Stimulated activated CD8-positive, alpha-beta memory T cell treated with anti-CD3 and anti-CD28 coated beads, Interleukin-7, amount 100 ng/mL, for 4 hours (primary cell): ENCODE measurements at regions not wholly inside any gene's neighbourhood (a gene's known extent, or its start where the extent isn't known, plus 50 kb on each side); places are given as distances from the start of the nearest gene placed in this dataset.

Experiments
- DNase-seq, 2 donors: peaks; one replicate each; pipeline ENCODE4 v3.0.0-alpha.2; 2020; ENCODE audit warnings: low read depth in 2 of 2

DNA sequence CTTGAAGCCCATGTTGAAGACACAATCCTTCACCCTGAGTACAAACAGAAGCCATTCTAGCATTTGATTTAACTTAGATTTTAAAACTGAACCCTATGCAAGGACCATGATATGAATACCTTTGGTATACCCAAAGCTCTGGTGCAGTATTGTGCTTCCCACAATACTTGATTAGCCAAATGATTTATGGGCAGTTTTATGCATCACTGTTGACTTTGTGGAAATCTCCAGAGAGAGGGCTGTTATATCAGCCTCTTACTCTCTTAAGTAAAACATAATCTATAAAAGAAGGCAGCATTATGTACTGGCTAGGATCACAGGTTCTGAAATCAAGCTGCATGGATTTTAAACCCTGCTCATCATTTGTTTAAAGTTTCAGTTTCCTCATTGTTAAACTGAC lies 762.8 kb downstream of the EFNA5 start:
- DNase-seq, result no peak

- no peak for DNase-seq
These were observed 764.5 kb downstream of the EFNA5 start for GRCh38 chr5:106906199-106906598.

GRCh38 chr5:106894964-106895363 lies 775.8 kb downstream of the EFNA5 start:
- DNase-seq, result no peak

DNA sequence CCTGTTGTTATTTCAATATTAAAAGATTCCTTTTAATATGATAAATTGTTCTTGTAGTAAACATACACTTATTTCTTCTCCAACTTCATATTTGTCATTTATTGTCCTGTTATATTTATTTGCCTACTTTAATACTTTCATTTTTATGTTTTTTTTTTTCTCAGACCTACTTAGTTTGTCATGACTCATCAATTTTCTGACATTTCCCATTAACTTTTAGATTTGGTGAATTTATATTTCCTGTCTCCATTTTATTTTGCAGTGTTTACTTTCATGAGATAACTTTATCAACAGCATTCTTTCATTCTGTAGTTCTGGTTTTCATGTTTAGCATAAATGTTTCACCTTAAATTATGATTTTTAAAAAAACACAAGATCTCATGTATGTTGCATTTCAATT lies 788.7 kb downstream of the EFNA5 start:
- DNase-seq, result no peak

- no peak for DNase-seq
These were observed 790.1 kb downstream of the EFNA5 start for GRCh38 chr5:106880656-106881055.

- DNase-seq, result no peak
These were observed 792.9 kb downstream of the EFNA5 start for GRCh38 chr5:106877881-106878280.

GRCh38 chr5:106876665-106877194 lies 794.0 kb downstream of the EFNA5 start:
- no peak for DNase-seq

DNA sequence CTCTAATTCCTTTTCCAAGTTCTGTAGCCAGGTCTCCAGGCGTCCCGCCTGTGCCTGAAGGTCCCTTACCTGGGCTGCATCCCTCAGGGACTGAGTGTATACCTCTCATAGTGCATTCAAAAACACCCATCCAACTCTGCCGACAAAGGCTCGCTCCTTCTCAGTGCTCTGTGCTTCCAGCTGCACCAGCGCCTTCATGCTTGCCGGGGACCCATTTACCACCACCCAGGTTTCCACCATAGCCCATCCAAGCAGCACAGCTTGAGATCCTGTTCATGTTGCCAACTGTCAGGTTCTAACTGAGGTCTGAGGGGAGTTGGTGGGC lies 794.5 kb downstream of the EFNA5 start:
- DNase-seq, result no peak

- no peak for DNase-seq
These were observed 795.0 kb downstream of the EFNA5 start for GRCh38 chr5:106875591-106876297.

GRCh38 chr5:106874974-106875373 lies 795.8 kb downstream of the EFNA5 start:
- DNase-seq, result no peak

DNA sequence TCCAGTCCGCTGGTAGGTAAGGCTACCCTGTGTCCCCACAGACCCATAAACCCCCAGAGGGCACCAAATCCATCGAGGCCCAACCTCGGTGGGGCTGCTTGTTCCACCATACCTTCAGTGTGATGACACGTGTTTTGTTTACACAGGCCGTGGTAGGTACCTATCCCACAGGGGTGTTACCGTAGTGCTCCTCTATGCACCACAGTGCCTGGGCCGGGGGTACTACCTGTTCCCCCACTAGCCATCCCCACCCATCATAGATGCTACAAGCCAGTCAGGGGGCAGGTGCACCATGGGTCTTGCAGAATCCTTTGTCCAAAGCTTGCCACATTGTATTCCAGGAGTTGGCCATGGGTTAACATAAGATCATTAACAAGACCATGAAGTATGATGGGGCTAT lies 796.2 kb downstream of the EFNA5 start:
- DNase-seq, result no peak

DNA sequence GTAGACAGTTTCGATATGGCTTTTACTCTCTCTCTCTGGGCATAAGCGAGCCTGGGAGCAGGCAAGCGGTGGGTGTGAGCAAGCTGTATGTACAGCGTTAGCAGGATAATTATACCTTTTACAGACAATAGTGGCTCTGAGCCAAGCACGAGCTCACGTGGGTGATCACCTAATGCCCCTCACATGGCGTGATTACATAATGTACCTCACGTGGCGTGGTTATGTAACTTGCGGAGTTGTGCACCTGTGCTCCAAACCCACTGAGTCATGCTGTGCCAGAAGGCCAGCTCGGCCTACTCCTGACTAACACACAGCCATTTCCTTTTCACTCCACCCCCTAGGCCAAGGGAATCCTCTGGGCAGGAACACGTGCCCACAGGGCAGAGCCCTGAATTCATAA lies 797.2 kb downstream of the EFNA5 start:
- no peak for DNase-seq

DNA sequence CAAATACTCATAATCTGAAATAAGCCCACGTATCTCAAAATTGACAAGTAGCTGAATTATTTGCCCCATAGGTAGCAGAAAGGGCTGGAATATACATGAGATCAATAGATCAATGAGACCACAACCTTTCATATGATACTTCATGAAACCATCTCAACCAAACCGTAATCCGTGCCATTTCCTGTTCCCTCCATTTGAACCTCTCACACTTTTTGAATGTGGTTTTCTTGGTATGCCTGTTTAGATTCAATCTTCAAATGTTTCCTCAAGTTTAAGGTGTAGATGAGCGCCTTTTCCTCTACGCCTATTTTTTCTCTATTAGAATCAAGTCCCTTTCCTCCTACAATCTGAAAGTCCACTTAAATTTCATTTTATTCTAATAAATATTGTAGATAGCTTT lies 805.5 kb downstream of the EFNA5 start:
- DNase-seq, result no peak

GRCh38 chr5:106862450-106863193 lies 808.1 kb downstream of the EFNA5 start:
- no peak for DNase-seq

DNA sequence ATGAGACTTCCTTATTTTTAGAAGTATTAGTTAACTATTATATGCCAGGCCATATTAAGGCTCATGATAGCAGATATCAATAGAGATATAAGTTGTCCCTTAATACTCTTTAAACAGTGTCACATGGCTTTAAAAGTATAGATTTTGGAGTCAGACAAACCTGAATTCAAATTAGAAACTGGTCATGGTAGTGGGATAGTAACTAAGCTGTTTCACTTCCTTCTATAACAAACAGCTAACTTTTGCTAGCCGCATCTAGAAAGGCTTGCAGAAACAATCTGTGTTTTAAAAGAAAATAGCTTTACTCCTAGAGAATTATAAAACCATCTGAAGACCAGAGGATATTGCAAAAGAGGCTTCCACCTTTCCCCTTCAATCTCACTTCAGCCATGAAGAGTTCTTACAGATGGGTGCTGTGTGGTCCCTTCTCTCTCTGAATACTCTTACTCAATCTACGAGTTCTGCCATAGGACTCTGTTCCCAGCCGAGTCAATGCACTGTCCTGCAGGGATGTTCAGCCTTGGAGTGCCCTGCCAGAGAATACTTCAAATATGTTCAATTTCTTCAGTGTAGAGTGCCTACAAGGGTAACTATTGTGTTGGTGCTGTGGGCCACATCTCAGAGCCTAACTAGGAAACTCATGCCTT lies 810.2 kb downstream of the EFNA5 start:
- DNase-seq, result no peak

DNA sequence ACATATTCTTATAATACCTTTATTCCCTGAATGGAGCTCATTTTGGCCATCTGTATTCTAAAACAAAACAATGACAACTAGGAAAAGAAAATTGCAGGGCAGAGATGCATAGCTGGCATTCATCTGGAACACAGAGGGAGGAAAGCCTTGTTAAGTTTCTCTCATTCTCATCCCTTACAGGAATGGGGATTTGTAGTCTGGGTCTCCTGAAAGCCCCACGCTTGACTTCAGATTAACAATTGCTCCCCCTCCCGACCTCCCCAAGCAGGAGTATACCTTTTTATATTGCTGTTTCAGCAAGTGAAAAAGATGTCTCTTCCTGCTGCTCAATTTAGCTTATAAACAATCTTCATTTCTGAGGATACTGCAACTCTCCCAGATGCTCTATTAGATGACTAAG lies 812.1 kb downstream of the EFNA5 start:
- no peak for DNase-seq

DNA sequence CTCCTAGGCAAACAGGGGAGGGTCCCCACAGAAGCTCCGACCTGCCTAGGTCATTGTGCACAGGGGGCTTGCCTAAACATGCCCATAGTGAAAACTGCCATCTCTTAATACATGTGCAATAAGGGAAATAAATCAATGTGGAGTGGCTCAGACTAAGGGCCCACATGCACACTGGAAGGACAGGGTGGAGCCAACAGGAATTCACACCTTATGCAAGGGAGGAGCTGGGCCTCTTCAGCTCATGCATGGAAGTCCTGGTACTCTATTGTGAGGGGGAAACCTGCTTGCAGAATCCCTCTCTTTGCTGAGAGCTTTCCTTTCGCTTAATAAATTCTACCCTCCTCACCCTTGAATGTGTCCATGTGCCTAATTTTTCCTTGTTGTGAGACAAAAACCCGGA lies 815.8 kb downstream of the EFNA5 start:
- no peak for DNase-seq

- DNase-seq, result no peak
These were observed 816.5 kb downstream of the EFNA5 start for GRCh38 chr5:106854105-106854687.

- DNase-seq, result no peak
These were observed 817.5 kb downstream of the EFNA5 start for GRCh38 chr5:106853266-106853665.

DNA sequence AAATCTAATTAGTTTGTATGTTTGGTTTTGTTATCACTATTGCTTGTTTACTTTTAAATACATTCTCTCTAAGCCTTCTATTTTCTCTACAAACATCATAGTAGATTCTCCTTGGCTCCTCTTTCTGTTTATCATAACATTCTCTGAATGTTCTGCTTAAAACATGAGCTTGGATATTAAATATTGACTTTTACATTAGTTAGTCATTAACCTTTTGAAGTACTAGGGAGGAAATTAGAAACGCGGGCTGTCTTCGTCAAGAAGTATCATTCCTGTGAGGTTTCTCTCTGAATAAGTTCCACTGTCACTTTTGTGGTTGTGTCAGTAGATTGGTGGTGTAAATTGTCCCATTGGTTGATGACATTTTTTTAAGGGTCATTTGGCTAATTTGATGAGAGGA lies 821.5 kb downstream of the EFNA5 start:
- no peak for DNase-seq

DNA sequence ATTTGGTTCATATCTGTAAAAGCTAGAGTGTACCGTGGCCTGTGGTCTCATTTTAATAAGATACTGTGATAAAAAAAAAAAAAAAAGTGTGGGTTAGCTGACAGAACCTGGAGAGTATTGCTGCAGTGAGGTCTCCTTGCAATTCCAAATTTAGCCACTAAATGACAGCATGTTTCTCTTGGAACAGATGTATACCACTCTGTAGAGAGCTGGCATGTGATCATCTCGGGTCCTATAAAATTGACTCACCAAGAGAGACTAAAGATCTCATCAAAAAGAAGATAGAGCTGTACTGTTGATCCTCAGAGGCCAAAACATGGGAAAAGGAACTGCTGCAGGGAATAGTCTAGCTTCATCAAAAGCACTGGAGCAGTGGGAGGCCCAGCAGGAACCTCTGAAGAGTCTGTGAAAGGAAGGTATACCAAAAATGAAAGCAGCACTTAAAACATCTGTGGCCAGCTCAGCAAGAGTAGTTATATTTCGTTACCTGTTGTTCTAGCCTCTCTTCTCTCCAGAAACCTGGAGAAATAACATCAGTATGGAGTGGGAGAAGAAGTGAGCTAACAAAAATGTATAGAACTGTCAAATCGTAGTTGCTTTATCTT lies 826.8 kb downstream of the EFNA5 start:
- no peak for DNase-seq

DNA sequence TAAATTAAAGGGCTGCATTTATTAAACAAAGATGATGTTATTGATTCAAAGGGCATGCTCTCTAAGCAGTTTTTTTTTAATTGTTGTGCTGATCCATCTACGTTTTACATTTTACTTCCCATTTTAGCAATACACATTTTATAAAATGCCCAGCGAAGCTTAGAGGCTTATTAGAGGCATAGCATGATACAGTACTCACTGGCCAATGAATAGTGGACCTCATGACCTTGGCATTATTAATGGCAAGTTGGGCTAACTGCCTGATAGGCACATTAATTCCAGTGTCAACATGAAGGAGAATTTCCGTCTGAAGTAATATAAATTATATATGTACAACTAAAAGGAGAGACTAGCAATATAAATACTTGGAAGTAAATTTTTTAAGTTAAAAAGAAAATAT lies 837.2 kb downstream of the EFNA5 start:
- no peak for DNase-seq
